HepG2 (cell line): ENCODE measurements at regions not wholly inside any gene's neighbourhood (a gene's known extent, or its start where the extent isn't known, plus 50 kb on each side); places are given as distances from the start of the nearest gene placed in this dataset.

Experiments used
- MEIS2 ChIP-seq: sonication (generic); formaldehyde crosslinking; IDR thresholded peaks from 2 replicates; pipeline ENCODE4 v1.9.0; 2021; ENCODE audit warnings: mild to moderate bottlenecking, missing genetic modification reagents
- USF2 ChIP-seq, 2 experiments: sonication (generic) in 1 of 2; formaldehyde crosslinking in 1 of 2; IDR thresholded peaks; 2 replicates each; pipeline versions ENCODE4 v1.5.1 to v1.6.1; 2011 to 2020; ENCODE audit warnings: borderline replicate concordance in 1 of 2, low read depth in 1 of 2, low read length in 1 of 2, mild to moderate bottlenecking in 1 of 2, missing genetic modification reagents in 1 of 2, moderate library complexity in 1 of 2

- TF ChIP-seq USF2 (IDR thresholded peaks at IDR 0.05; ENCODE audit: low read depth, low read length) (no peak), USF2 (CRISPR knock-in tag; IDR thresholded peaks at IDR 0.05; ENCODE audit: borderline replicate concordance) (no peak), MEIS2 (no peak)
Observed at GRCh38 chr22:20652582-20652981, 121.3 kb upstream of the SERPIND1 start.
